NCI-H526 (cell line): ENCODE measurements at regions not wholly inside any gene's neighbourhood (a gene's known extent, or its start where the extent isn't known, plus 50 kb on each side); places are given as distances from the start of the nearest gene placed in this dataset.

ENCODE experiments used
- DNase-seq, 2 experiments: peaks; one replicate each; lab custom pipeline; 2025; lab: John Stamatoyannopoulos, UW

GRCh38 chr10:111203615-111204014, 126.8 kb downstream of the ADRA2A start:
- no peak for DNase-seq

- no peak for DNase-seq
Observed at GRCh38 chr10:111204838-111205237, 128.0 kb downstream of the ADRA2A start.

GRCh38 chr10:111206521-111206920, 129.7 kb downstream of the ADRA2A start:
- no peak for DNase-seq

DNA sequence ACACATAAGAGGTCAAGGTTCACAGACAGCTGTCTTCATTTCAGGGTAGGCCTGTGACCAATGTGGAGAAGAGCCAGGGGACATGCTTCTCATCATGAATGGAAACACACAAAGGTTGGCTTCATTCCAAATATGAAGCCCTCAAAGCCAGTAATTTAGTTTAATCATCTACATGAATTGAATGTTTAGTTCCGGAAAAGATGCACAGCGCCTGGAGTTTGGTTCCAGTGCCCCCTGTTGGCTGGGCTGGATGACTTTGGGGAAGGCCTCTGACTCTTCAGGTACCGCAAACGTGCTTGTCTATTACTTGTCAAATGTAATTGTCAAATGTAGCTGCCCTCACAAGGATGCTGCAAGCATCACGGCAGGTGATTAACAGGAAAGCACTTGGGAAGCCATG, 130.7 kb downstream of the ADRA2A start:
- no peak for DNase-seq

DNA sequence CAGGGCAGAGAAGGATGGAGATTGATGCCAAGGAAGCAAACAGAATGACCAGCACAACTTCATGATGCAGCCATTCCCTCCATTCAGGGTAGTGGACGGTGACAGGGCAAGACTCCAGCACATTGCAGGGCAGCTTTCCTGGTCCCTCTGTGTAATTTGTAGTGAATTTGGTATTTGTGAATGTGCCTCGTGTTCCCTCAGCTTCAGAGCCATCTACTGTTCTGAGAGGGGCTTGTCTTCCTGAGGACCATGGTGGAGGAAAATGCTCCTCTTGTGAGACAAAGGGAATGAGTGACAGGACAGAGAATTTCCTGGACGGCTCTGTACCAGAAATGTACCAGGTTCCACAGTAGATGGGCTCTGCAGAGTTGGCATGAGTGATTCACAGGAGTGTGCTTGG, 132.1 kb downstream of the ADRA2A start:
- no peak for DNase-seq

DNA sequence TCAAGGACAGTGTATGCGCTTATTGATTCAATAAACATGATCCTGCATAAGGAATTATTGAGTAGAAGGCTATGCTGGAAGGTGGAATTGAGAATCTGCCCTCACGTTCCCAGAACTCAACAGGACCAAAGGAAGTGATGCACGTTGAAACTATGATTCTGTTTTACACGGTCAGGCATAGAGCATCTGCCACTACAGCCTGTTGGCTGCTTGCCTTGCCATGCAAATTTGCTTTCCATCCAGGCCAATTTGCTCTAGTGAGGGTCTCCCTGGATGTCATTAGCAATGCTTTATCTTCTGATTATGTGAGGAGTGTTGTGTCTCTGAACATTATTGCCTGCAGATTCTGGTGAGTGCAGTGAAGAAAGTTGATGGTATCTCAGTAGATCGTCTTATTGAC, 132.9 kb downstream of the ADRA2A start:
- DNase-seq = no peak

DNA sequence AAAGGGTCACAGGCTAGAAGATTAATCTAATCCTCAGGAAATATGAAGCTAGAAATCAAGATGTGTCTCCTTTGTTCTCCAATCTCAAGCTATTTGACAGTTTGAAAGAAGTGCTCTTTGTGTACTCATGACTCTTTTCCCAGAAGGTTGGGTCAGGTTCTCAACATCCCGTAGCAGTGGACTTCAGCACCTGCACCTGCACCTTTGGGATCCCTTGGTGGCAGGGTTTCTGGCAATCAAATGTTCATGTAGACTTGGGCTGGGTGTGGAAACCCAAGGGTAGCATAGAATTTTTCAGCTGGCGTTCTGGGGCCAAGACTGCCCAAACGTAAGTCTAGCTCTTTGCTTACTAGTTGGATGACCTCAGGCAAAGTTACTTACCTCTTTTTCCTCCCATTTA, 134.4 kb downstream of the ADRA2A start:
- no peak for DNase-seq

DNA sequence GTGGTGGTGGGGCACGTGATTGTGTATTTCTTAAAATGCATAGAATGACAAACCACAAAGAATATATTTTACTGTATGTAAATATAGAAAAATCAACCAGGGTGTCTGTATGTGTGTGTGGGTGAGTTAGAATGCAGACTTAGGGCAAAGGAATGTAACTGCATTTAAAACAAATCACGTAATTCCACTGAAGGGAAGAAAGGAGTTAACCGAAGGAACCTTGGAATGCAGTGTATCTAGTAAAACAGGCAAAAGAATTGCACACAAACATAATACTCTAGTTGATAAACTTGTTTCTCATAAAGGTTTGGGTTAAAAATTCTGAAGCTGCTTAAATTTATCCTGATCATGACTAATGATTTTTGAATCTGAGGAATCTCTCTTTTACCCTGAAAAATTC, 134.9 kb downstream of the ADRA2A start:
- no peak for DNase-seq

DNA sequence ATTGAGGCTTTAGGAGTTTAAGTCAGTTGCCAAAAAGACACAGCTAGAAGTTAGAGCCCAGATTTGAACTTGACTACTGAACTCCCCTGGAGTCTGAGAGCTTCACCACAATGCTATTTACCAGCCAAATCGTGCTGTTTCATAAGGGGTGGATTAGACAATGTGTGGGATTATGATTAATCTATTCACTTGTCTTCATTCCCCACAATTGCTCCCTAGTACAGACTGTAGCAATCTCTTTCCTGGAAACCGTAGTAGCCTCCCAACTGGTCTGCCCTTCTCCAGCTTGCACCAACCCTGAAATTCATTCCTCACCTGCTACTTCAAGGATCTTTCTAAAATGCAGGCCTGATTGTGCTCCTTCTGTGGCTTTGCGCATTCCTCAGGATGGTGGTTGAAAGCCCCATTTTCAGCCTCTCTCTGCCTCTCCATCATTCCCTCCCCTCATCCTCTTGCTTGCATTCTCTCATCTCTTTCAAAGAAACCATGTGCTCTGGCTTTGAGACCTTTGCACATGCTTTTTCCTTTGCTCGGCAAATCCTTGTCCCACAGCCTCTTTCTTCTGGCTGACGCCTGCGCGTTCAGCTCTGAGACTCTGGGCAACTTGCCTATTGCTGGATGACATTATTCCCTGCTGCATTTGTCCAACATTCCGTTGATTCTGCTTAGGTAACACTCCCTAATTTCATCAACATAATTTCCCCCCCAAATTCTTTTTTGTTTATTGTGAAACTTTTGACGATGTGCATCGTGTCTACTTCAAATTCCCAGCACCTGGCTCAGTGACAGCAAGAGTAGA, 145.1 kb downstream of the ADRA2A start:
- no peak for DNase-seq

GRCh38 chr10:111222961-111223360, 146.1 kb downstream of the ADRA2A start:
- no peak for DNase-seq

- no peak for DNase-seq
Observed at GRCh38 chr10:111231779-111232178, 154.9 kb downstream of the ADRA2A start.

DNA sequence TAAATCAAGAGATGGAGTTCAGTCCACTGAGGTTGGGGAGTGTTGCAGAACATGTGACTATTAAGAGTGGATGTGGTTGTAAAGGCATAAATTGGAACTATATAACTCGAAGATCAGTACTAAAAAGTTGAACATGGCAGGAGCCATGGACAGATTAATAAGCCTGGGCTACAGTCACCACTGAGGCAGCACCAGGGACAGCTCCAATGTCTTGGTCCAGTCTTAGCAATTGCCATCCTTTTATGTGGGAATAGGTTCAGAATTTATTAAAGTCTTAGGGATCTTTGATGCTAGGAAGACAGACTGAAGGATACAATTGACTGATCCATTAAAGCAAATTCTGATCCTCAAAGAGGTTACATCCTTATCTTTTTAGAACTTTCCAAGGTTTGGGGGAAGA, 156.6 kb downstream of the ADRA2A start:
- no peak for DNase-seq

DNA sequence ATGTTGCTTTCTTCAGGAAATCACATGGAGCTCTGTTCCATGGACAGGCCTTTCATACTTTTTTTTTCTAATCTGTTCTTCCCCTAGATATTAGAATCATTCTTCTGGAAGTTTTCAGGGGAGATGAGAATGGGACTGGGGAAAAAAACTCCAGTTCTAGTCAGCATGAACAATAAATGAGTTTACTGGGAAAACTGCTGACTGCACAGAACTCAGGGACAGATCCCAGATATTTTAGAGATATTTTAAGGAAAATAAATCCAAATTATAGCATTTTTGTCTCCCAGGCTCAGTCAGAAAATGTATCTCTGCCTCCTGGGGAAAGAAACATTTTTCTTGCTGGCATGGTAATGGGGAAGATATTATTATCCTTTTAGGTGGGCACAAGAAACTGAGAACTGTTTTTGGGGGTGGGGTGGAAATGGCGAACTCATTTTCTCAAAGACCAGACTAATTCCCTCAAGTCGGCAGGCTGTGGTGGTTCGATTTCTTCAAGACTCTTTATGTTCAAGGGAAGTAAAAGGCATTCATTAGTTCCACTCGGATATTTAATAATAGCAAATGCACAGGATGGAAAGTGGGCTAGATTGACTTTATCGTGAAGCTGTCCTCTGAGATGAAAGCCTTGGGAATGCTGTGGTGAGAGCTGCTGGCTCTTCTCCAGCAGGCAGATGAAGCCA, 157.5 kb downstream of the ADRA2A start:
- no peak for DNase-seq

- no peak for DNase-seq
Observed at GRCh38 chr10:111234914-111235302, 158.1 kb downstream of the ADRA2A start.

- no peak for DNase-seq
Observed at GRCh38 chr10:111240348-111240747, 163.5 kb downstream of the ADRA2A start.

DNA sequence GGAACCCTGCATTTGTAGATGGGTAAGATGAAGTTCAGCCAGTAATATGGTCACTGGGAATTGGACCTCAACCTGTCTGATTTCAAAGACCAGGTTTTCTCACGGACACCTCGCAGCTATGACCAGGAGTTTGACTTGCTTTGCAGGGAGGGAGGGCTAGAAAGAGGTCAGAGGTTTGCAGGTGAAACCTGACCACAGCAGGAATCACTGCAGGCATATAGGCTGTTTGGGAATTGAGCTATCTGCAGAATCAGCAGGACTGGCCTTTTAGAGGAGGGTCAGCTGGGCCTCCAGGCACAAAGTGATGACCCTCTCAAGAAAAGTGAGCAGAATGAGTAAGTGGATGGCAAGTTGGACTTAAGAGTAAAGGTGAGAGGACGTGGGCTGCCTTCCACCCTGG, 166.3 kb downstream of the ADRA2A start:
- DNase-seq = no peak

GRCh38 chr10:111246136-111246535, 169.3 kb downstream of the ADRA2A start:
- DNase-seq = no peak

- DNase-seq = no peak
Observed at GRCh38 chr10:111246814-111247452, 170.1 kb downstream of the ADRA2A start.

DNA sequence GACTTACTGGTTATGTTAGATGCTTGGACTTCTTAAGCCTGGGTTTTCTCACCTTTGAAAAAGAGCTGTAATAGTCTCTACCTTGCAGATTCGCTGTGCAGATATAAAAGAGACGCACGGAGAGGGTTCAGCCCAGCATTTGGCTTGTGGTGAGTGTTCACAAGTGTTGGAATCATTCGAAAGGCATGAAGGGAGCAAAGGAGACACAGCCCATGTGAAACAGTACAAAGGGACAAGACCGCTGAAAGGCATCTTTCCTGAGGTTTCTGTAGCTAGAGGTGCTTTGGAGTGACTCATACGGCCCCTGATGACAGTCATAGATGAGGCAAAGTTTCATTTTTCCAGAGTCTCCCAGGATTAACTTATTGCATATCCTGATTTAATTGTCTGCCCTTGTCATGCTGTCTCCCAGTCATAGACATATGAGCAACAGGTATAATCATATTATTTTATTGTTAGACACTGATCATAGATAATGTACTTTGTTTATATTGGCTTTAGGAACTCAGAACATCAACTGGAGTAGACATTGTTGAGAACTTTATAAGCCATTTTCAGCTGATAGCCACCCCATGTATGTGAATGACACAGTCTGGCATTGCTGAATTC, 171.1 kb downstream of the ADRA2A start:
- no peak for DNase-seq

DNA sequence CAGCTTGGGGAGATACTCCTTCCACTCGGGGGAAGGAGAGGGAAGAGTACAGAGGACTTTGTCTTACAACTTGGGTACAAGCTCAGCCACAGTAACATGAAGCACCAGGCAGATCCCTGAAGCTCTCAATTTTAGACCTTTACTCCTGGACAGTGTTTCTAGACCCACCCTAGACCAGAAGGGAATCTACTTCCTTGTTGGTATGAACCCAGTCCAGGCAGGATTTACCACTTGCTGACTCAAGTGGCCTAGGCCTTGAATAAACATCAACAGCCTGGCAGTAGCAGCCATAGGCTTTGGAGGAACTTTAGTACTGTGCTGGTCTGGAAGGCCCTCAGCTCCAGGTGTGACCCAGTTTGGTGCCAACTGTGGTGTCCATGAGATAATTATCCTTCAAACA, 173.1 kb downstream of the ADRA2A start:
- no peak for DNase-seq

DNA sequence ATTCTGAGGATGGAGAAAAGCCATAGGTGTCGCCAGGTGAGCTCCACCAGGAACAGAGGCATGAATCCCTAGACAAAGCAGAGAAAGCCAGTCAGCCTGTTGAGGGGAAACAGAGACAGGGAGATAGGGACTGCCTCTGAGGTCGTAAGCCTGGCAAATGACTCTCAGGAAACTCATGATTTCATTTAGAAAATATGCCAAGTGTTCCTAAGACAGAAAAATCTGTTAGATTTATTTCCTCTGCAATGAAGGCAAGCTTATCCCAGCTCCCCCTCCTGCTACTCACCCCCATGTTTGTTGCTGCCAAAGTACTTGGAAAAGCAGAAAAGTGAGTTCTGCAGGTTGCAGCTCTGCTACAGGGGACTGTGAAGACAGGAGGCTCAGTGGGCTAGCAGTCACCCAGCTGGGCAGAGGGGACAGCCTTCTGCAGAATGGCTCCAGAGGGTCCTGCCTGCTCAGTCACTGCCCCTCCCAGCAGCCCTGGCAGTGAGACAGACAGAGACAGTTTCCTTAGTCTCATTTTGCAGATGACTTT, 184.3 kb downstream of the ADRA2A start:
- no peak for DNase-seq

DNA sequence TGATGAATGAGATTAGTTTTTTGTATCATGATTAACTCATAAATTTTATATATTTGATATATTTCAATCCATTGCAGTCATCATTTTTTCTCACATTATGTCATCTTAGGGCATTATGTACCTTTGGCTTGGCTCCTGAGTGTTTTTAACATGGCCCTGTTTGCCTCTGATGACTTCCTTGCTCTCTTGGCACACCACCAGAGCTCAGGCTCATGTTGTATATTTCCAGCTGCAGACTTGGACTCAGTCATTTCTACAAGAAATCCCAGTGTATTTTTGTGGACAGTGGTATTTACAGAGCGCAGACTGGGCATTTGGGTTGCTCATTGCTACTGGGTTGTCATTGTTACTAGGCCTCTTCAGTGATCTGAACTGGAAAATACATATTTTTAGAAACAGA, 188.5 kb downstream of the ADRA2A start:
- DNase-seq = no peak

DNA sequence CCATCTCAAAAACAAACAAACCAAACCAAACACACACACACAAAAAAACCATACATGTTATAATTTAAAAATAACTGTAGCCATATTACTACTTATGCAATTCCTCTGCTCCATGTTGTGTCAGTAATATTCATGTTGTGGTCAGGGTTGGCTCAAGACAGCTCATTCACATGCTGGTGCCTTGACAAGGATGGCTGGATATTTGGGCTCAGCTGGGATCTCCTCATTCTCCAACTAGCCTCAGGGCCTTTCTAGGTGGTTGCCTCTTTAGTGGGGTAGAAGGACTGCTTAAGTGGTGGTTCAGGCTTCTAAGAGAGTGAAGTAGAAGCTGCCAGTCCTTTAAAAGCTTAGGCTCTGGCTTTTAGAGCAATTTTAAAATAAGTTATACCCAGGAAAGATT, 189.3 kb downstream of the ADRA2A start:
- DNase-seq = no peak
